ENCODE measurements at regions not wholly inside any gene's neighbourhood (a gene's known extent, or its start where the extent isn't known, plus 50 kb on each side); places are given as distances from the start of the nearest gene placed in this dataset.

- no peak for DNase-seq (ENCODE audit: low spot score)
Measured at GRCh38 chr12:125193376-125194152, 128.3 kb downstream of the AACS start.

- no peak for DNase-seq (ENCODE audit: low spot score)
Measured at GRCh38 chr12:125194163-125194773, 129.0 kb downstream of the AACS start.

- DNase-seq (ENCODE audit: low spot score), result no peak
Measured at GRCh38 chr12:125194987-125195386, 129.8 kb downstream of the AACS start.

- no peak for DNase-seq (ENCODE audit: low spot score)
Measured at GRCh38 chr12:125197326-125197725, 132.1 kb downstream of the AACS start.

- no peak for DNase-seq (ENCODE audit: low spot score)
Measured at GRCh38 chr12:125198652-125199051, 133.4 kb downstream of the AACS start.

GRCh38 chr12:125201090-125201489 is 135.9 kb downstream of the AACS start:
- DNase-seq (ENCODE audit: low spot score), result no peak

DNA sequence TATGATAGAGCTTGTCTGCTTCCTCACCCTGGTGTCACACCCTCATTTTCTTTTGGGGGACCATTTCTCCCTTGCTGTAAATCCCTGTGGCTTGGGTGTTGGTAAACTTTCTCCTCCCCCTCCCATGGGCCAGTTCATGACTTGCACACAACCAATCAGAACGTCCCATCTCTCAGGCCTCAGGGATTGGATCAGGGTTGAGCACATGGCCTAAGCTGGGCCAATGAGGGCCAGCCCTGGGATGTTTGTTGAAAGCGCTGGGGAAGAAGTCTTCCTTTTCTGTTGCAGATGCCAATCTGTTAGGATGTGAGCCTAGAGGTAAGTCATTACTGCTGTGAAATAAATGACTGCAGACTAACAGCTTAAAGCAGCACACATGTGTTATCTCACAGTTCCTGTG is 136.7 kb downstream of the AACS start:
- no peak for DNase-seq (ENCODE audit: low spot score)

- DNase-seq (ENCODE audit: low spot score), result no peak
Measured at GRCh38 chr12:125202421-125202820, 137.2 kb downstream of the AACS start.

DNA sequence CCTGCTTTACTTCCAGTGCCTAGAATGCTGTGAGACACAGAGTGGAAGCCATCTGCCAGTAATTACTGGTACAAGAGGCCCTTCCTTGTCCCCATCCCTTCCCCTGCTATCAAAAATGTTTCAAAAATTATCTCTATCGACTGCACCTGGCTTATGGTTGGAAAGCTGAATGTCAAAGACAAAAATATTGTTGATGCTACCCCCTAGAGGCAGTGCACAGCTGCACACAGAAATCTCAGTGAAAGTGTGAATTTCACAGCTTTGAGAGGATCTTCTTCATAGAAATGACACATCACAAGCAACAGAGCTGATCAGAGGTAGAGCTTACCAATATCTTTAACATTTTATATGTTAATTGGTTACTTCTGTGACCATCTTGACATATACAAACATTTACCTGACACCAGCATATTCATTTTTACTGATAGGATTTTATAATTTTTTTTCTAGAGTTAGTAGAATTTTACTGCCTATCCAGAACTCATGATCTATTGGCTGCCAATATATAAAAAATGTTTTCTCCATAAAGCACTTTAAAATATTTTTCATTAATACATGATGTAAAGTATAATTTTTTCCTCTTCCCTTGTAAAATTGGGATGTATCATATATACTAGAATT is 138.0 kb downstream of the AACS start:
- no peak for DNase-seq (ENCODE audit: low spot score)

- no peak for DNase-seq (ENCODE audit: low spot score)
Measured at GRCh38 chr12:125205386-125205785, 140.2 kb downstream of the AACS start.

DNA sequence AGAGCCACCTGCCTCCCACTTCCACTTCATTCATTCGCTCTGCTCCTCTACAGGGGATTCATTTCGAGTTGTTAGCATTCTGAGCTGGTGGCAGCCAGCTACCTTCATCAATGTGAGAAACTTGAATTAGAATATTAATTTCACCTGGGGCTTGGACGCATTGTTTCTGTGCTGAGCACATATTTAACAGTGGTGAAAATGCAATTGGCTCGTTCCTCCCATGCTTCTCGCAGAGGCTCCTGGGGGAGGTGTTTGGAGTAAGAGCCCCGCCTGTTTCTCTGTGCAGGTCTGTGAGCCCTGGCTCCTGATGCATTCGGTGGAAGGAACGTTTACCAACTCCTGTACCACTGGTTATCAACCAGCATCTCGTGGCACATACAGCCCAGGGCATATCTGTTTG is 141.5 kb downstream of the AACS start:
- DNase-seq (ENCODE audit: low spot score), result no peak

GRCh38 chr12:125208334-125208733 is 143.1 kb downstream of the AACS start:
- DNase-seq (ENCODE audit: low spot score), result no peak

DNA sequence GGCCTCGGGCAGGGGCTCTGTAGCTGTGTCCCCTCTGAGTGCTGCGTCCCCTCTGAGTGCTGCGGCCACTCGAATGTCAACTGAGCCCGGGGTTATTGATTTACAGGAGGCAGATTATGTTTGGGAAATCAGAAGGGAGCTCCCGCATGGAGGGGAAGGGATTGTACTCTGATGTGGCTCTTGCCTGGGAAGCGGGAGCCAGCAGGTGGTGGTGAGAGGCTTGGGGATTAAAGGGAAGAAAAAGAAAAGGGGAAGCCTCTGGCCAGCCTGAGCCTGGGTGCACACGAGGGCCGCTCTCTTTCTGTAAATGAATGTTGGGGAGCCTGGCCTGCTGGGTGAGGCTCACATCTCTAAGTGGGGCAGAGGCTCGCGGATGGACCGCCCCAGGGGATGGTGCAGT is 143.7 kb downstream of the AACS start:
- no peak for DNase-seq (ENCODE audit: low spot score)

DNA sequence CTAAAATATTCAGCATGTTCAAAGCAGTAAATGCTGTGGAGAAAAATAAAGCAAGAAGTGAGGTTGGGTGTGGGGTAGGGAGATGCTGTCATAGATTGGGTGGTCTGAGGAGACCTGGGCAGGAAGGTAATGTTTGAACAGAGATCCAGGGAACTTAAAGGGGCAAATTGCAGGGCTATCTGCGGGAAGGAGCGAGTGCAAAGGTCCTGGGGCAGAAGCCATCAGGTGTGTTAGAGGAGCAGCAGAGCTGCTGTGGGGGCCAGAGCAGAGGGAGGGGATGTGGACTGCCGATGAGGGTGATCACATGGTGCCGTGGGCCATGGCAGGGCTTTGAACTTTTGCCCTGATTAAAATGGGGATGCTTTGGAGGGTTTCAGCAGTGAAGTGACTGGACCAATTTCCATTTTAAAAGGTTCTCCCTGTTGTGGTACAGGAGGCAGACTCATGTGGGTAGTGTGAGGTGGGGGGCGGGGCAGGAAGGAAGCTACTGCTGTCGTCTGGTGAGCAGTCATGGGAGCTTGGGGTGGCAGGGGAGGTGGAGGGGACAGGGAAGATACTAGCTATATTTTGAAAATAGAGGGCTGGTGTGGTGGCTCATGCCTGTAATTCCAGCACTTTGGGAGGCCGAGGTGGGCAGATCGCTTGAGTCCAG is 145.0 kb downstream of the AACS start:
- DNase-seq (ENCODE audit: low spot score), result no peak

DNA sequence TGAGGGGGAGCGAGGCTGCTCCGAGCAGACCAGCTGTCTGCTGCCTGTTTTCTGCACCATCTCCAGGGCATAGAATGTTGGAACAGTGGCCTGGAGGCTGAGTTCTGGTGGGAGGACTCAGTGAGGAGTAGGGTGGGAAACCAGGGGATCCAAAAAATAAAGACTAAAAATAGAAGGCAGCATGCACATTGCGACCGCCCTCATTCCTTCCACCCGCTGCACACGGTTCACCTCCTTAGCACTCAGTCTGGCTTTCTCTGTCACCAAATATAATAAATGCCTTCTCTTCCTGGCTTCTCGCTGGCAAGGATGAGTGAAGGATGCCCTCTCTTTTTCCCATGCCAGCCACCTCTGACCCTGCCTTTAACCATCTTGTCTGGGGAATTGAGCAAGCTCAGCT is 146.2 kb downstream of the AACS start:
- DNase-seq (ENCODE audit: low spot score), result no peak

GRCh38 chr12:125214289-125214688 is 149.1 kb downstream of the AACS start:
- DNase-seq (ENCODE audit: low spot score), result no peak

DNA sequence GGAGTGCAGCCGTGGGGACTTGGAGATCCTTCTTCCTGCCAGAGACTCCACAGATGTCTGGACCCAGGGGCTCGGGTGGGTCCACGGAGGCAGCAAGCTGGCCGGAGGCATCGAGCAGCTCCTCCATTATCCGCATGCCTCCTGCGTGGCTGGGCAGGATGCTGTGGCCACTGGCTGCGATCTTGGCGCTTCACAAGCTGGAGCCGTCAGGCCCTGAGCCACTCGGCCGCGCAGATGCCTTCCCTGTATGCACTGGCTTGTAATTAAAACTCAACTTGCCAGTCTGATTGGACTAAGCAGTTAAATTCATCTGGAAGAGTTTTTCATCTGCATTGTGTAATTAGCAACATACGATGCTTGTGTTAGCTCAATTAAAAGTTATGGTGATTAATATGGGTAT is 151.5 kb downstream of the AACS start:
- no peak for DNase-seq (ENCODE audit: low spot score)

DNA sequence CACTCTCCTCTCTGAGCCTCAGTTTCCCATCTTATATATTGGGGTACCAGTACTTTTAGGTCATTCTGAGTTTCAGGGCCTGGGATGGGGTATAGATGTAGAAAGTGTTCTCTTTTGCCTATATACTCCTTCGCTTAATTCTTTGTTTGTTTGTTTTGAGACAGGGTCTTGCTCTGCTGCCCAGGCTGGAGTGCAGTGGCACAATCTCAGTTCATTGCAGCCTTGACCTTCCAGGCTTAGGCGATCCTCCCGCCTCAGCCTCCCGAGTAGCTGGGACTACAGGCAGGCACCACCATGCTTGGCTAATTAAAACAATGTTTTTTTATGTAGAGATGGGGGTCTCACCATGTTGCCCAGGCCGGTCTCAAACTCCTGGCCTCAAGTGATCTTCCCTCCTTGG is 152.1 kb downstream of the AACS start:
- no peak for DNase-seq (ENCODE audit: low spot score)

DNA sequence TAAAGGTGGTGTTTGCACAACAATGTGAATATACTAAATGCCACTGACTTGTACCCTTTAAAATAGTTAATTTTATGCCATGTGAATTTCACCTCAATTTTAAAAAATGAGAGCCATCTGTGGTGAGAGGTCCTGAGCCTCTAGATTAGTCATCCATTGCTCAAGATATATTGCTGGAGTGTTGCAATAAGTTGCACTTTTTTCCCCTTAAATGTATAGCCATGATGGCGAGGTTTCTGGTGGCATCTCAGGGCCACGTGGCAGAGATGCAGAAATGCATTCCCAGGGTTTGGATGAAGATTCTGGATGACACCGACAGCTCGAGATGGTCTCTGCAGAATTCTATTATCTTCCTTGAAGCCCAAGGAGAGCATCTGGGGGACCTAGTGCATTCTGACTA is 153.7 kb downstream of the AACS start:
- DNase-seq (ENCODE audit: low spot score), result no peak

DNA sequence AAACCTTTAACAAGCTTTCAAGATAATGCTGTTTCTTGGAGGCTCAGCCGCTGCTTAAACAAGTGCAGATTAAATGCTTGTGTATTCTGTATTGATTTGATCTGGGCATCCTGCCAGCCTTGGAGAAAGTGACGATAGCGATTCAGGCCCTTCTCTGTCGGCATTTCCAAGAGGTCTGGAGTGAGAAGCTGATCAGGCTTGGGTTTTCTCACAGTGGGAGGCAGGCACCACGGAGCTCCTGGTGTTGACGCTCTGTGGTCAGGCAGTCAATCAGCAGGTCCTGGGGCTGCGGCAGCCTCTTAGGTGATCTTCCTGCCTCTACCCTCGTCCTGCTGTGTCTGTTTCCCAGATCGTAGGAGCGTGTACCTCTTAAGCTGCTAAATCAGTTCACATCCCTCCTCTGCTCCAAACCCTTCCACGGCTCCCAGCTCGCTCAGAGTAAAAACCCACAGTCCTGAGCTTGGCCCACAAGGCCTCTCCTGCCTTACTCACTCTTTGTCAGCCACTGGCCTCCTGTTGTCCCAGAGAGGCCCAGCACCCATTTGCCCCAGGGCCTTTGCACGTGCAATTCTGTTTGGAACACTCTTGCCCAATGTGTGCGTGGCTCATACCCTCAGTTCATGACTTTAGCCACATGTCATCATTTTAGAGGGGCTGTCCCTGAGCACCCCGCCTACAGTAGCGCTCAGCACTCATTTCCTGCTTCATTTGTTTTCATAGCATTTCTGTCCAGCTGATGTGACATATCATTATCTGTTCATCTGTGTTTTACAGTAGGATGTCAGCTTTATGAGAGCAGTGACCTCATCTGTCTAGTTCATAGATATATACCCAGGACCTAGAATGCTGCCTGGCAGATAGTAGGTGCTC is 155.4 kb downstream of the AACS start:
- DNase-seq (ENCODE audit: low spot score), result no peak

GRCh38 chr12:125221602-125222001 is 156.4 kb downstream of the AACS start:
- DNase-seq (ENCODE audit: low spot score), result no peak

DNA sequence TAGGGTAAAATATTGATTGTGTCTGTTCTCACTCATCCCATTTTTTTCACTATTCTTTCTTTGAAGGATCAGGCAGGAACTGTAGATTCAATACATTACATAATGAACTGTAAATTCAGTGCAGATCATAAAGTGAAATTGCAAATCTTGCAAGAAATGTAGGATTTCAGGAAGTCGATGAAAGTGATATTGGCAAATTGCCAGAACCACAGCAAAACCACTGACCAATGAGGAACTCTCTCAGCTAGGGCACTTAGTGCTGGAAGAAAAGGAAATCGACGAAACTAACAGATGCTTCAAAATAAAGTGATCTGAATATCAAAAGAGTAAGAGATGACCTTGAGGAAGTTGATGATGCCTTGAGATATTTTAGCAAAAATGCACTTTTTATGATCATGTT is 157.6 kb downstream of the AACS start:
- DNase-seq (ENCODE audit: low spot score), result no peak
